ENCODE measurements at regions not wholly inside any gene's neighbourhood (a gene's known extent, or its start where the extent isn't known, plus 50 kb on each side); places are given as distances from the start of the nearest gene placed in this dataset.

DNA sequence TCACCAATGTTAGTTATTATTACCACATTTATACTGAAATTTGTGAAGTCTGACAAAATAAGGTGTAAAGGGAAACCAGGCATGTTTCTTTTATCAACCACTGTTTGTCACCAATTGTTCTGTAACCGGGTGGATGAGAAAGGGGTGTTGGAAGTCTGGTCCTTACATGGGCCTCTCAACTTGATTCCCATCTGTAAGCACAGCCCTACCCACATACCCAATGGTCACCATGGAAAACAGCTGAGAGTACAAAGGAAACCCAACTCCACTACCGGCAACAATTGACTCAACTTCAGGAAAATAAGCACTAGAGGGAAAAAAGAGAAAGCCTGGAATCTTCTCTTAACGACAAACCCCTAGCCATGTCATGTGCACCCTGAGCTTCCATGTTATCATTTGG, 70.8 kb upstream of the PTCHD1 start:
- TF ChIP-seq, protein P1, sequence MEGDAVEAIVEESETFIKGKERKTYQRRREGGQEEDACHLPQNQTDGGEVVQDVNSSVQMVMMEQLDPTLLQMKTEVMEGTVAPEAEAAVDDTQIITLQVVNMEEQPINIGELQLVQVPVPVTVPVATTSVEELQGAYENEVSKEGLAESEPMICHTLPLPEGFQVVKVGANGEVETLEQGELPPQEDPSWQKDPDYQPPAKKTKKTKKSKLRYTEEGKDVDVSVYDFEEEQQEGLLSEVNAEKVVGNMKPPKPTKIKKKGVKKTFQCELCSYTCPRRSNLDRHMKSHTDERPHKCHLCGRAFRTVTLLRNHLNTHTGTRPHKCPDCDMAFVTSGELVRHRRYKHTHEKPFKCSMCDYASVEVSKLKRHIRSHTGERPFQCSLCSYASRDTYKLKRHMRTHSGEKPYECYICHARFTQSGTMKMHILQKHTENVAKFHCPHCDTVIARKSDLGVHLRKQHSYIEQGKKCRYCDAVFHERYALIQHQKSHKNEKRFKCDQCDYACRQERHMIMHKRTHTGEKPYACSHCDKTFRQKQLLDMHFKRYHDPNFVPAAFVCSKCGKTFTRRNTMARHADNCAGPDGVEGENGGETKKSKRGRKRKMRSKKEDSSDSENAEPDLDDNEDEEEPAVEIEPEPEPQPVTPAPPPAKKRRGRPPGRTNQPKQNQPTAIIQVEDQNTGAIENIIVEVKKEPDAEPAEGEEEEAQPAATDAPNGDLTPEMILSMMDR (IDR thresholded peaks at IDR 0.05), result no peak
- TF ChIP-seq POLR2A (IDR thresholded peaks at IDR 0.05), result no peak
